ENCODE measurements at regions not wholly inside any gene's neighbourhood (a gene's known extent, or its start where the extent isn't known, plus 50 kb on each side); places are given as distances from the start of the nearest gene placed in this dataset.

- DNase-seq = no peak
These were observed 368.0 kb downstream of the IRX1 start for GRCh38 chr5:3963652-3964051.

DNA sequence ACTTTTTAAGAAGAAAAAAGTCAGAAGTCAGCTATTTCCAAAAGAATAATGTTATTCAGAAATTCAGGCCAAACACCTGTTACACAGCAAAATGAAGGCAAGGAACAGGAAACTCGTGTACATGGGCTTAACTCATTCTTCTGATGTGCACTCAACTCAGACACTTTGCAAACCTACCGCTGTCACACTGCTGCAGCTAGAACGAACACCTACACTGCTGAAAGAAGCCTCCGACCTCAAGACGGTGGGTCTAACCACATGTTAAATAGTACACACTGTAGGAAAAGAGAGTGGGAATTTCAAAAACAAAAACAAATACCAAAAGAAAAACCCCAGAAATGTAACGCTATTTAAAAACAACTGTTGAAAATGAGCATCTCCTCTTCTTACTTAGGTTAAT lies 384.5 kb downstream of the IRX1 start:
- no peak for DNase-seq

DNA sequence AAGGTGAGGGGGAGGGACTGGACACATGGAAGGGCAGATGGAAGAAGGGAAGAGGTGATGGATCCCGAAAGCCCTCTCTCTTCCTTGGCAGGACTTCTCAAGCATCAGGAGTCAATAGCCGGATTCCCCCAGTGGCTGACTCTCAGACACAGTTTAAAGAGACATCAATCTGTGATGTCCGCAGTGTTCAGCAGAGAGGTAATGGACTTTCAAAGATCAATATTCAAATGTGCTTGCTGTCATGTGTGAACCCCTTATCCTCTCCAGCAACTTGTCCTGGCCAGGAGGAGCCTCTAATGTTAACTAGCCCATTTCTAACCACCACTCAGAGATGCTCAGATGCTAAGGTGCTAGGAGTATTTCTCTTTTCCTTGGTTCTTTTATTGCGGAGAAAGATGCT lies 392.2 kb downstream of the IRX1 start:
- no peak for DNase-seq

- no peak for DNase-seq
These were observed 398.3 kb downstream of the IRX1 start for GRCh38 chr5:3993856-3994473.

DNA sequence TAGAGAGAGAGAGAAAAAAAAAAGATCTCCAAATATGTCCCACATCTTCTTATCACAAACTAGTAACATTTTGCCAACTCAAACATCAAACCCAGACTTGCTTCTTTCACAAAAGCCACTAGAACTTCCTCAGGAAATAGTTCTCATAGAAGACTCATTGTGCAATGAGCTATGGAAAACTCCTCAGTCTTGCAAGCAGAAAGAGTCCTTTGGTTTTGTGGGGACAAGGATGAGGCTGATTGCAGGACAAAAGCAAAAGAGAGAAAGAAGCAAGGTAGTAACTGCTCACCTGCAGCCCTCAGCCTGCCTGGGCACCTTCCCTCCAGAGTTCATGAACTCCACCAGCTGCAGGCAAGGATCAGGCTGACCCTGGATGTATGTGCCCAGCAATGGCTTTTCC lies 399.0 kb downstream of the IRX1 start:
- DNase-seq = no peak

GRCh38 chr5:3995954-3996619 lies 400.5 kb downstream of the IRX1 start:
- DNase-seq = no peak

DNA sequence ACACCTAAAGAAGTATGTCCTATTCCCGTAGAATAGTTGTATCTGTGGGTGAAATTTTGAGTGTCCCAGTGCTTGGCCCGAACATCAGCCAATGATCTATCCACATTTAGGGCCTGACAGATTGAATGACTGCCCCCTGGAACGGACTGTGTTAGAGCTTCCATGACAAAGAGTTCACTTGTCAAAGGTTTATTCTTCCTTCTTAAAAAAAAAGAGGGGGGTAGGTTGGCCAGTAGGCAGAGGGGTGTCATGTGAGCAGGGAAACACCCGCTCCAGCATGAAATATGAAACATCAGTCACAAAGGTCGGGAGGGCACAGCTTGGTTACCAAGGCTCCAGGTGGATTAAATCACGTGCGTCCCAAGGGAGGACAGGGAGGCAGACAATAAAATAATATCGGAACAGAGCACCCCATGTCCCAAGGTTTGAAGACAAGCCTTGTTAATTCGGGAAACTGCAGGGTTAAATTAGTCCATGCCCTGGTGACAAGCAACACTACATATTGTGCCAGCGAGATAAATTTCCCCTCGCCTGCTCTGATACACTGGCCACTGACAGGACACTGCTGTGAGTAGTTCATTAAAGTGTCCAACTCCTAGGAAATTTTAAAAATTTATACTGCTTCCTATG lies 401.2 kb downstream of the IRX1 start:
- no peak for DNase-seq

- no peak for DNase-seq
These were observed 402.0 kb downstream of the IRX1 start for GRCh38 chr5:3997670-3998069.

DNA sequence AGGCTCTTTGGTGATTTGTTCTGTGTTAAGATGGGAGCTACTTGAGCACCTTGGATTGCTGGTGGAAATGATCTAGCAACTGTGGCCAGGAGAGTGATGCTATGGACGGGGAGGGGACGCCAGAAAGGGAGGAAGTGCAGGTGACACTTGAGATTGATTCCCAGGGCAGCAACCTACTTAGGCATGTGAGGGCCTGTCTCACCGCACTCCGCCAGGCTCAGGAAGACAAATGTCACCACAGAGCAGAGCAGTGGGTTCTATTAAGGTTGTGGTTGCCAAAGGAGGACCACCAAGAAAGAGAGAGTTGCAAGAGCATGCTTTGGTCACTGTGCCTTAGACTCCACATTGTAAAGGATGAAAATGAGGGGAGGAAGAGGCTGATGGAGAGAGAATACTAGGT lies 404.3 kb downstream of the IRX1 start:
- no peak for DNase-seq

DNA sequence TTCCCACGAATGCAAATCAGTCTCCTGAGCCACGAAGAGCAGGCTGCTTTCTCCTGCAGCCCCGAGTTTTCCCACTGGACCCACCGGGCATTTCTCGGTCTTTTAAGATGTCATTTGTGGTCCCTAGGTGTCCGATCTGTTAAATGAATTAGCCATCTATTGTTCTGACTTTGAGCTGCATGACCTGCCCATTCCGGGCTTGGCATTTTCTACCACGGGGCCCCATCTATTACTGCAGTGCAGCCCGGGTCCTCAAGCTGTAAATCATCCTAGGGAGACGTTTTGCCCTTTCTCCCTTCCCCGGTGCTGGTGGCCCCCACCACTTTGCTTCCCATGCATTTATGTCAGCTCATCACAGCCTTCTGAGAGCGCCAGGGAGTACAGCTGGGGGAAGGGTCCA lies 405.4 kb downstream of the IRX1 start:
- no peak for DNase-seq

DNA sequence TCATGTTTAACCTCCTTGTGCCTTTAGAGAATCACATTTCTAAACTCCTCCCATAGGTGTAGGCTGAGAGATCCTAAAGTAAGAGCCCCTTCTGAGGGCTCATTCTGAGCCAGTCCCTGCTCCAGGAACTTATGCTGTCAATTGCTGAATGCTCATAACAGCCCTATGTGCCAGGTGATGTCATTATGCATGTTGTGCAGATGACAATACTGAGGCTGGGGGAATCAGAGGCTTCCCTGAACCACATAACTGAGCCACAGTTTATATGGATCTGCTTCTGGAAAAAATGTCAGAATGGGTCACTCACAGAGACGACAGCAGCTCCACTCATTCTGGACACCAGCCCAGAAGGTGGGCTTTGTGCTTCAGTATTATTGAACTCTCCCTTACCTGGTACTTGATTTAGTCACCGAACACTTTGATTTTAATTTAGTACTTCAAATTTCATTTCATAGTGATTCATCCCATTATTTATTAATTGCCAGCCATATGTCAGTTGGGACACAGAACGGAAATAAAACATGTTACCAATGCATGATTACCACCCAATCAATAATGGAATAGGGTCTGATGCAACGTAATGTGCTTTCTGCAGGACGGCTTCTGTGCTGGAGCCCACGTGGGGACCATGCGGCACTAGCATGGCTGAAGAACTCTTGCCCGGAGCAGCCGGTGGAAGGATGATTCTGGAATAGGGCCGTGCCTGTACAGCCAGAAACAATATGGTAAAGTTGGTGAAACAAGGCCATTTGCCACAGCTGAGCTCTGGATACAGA lies 406.3 kb downstream of the IRX1 start:
- DNase-seq = no peak

- no peak for DNase-seq
These were observed 409.7 kb downstream of the IRX1 start for GRCh38 chr5:4005335-4005734.

DNA sequence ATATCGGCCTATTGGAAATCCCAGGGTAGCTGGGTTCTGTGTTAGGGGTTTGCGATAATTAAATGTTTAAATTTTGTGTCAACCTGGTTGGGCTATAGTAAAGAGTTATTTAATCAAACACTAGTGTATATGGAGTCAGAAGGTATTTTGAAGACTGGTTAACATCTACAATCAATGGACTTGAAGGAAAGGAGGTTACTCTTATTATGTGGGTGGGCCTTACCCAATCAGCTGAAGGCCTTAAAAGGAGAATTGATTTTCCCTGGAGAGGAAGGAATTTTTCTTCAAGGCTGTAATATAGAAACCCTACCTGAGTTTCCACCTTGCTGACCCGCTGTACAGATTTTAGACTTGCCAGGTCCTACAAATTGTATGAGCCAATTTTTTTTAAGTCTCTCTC lies 411.4 kb downstream of the IRX1 start:
- no peak for DNase-seq

DNA sequence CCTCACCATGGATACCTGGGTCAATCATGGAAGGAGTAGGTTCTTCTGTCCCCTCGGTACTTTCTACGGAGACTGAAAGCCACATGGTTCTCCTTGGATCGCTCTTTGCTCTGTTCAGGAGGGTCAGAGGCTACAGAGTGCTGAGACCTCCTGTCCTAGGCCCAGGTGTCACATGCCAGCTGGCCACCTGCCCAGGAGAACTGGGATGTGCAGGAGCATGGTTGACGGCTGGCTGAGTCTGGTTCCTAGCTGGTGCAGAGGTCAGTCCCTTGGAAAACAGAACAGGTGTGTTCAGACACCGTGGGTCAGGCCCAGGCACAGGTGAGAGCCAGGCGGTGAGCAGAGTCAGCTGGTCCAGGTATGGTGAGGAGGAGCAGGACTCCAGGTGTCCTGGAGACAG lies 416.3 kb downstream of the IRX1 start:
- no peak for DNase-seq

- DNase-seq = no peak
These were observed 417.7 kb downstream of the IRX1 start for GRCh38 chr5:4013106-4013898.

DNA sequence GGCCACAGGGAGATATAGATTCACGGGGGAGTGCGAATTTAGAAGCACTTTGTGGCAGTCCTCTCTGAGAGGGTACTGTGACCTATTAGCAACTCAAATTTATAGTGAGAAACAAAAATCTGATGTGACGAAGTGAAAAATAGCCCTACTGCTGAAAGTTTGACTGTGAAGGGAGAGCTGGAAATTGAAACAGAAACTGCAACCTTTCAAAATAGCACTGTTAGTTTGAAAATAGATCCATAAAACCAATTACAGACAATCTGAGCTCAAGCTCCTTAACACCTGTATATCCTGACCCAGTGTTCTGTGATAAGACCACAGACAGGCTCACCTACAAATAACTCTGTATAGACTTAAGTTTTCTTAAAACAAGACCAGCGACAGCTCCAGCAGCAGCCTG lies 420.1 kb downstream of the IRX1 start:
- DNase-seq = no peak

DNA sequence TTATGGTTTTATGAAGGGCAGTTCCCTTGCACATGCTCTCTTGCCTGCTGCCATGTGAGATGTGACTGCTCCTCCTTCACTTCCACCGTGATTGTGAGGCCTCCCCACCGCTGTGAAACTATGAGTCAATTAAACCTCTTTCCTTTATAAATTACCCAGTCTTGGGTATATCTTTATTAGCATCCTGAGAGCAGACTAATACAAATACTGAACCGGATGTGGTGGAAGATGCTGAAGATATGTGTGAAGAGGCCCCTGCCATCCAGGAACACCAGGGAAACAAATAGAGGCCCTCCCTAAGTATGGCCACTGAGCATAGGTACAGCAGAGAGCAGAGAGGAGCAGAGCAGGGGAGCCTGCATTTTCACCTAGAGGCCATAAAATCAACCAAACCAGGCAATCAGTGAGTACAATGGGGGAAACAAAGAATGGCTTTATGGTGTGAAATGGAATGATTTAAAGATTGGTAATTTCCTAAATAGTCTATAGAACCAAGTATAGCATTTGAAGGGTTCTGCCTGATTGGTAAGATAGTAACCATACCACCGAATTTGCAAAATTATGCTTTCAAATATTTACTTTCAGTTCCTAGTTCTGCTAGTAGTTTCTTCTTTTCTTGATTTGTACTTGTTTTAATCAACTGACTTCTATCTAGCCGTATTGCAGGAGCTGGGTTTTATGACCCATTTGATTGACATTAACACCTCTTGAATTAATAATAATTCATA lies 421.6 kb downstream of the IRX1 start:
- no peak for DNase-seq

DNA sequence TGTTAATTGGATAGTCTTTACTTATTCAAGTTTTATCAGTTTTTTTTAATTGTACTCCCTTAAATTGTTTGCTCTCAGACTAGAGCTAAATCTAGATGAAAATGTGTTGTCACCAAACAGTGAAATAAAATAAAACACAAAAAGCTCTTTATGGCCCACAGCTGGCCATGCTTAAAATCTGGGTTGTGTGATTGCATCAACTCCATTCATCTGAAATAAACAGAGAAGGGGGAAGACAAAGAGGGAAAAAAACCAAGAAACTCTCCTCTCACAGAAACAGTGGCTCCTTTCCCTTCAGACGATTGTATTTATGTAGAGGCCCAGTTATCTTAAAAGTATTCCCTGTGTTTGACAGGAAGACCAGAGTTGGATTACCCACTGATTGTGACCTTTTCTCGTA lies 422.4 kb downstream of the IRX1 start:
- no peak for DNase-seq

- DNase-seq = no peak
These were observed 423.6 kb downstream of the IRX1 start for GRCh38 chr5:4019009-4019769.

GRCh38 chr5:4019841-4020240 lies 424.2 kb downstream of the IRX1 start:
- DNase-seq = no peak

- no peak for DNase-seq
These were observed 424.8 kb downstream of the IRX1 start for GRCh38 chr5:4020400-4020799.

Data from CD4-positive, alpha-beta T cell treated with Interleukin-6 for 4 hours (primary cell).